ENCODE measurements at regions not wholly inside any gene's neighbourhood (a gene's known extent, or its start where the extent isn't known, plus 50 kb on each side); places are given as distances from the start of the nearest gene placed in this dataset.

- Histone ChIP-seq H3K9me2 (ENCODE audit: insufficient read depth) (no peaks in the 10 kb centered on the region), H2AFZ (ENCODE audit: low read depth, low read length, poor library complexity, severe bottlenecking) (no peak overlapping the region), H3K4me1 (ENCODE audit: control insufficient read depth in 1 of 2, insufficient read depth in 2 of 2, low read length in 2 of 2) (no peaks in the 10 kb centered on the region), H3K36me3 (ENCODE audit: control insufficient read depth in 1 of 2, insufficient read depth in 2 of 2, low read length in 2 of 2) (no peaks in the 10 kb centered on the region), H3K4me2 (ENCODE audit: low read length) (no peak overlapping the region), H3K9ac (ENCODE audit: low read length) (no peak overlapping the region), H3K27me3 (ENCODE audit: insufficient read depth, low read length) (peaks cover 22% of the 10 kb centered on the region; the same call in 1 of the 2 replicates), H3K9me3 (ENCODE audit: control insufficient read depth in 1 of 2, insufficient read depth in 1 of 2, low read depth in 1 of 2, low read length in 2 of 2) (no peaks in the 10 kb centered on the region), H3K79me2 (ENCODE audit: insufficient read depth, low read length) (no peaks in the 10 kb centered on the region), H4K20me1 (ENCODE audit: insufficient read depth) (no peaks in the 10 kb centered on the region), H3K27ac (ENCODE audit: low read depth, low read length) (no peak overlapping the region), H3K4me3 (replicated peaks in 1 of 2; ENCODE audit: low read depth in 1 of 2, low read length in 2 of 2) (no peak overlapping the region)
- CTCF ChIA-PET = no interaction called here
- intact Hi-C loops (cut with micrococcal nuclease) = no loop called here
- RAD21 ChIA-PET (ENCODE audit: low non-redundant PET in 1 of 2, low total read pairs in 2 of 2, uncharacterized antibody in 2 of 2, unreplicated experiment in 2 of 2) = no interaction called here
- no peak for ATAC-seq
- TF ChIP-seq TCF7L2 (IDR thresholded peaks at IDR 0.05; ENCODE audit: borderline replicate concordance, extremely low read depth, insufficient read depth, insufficient read length) (no peak), EZH2 (IDR thresholded peaks at IDR 0.05) (no peak), ATF3 (IDR thresholded peaks at IDR 0.05) (no peak), RAD21 (IDR thresholded peaks at IDR 0.05; ENCODE audit: low read depth) (no peak), EGR1 (IDR thresholded peaks at IDR 0.05; ENCODE audit: low read depth) (no peak), MAX (IDR thresholded peaks at IDR 0.05) (no peak), SIN3A (IDR thresholded peaks at IDR 0.05; ENCODE audit: low read depth) (no peak), CTCF (IDR thresholded peaks at IDR 0.05 in 2 of 3, conservative IDR thresholded peaks at IDR 0.05 in 1 of 3; ENCODE audit: borderline replicate concordance in 1 of 3, insufficient read depth in 1 of 3, low read depth in 2 of 3, low read length in 2 of 3) (no peak), SP1 (IDR thresholded peaks at IDR 0.05; ENCODE audit: low read depth) (no peak), REST (IDR thresholded peaks at IDR 0.05; ENCODE audit: low read depth) (no peak), ZFX (IDR thresholded peaks at IDR 0.05) (no peak), POLR2AphosphoS5 (IDR thresholded peaks at IDR 0.05; ENCODE audit: low read depth, low read length) (no peak), YY1 (IDR thresholded peaks at IDR 0.05; ENCODE audit: extremely low read depth, insufficient replicate concordance, low read depth, low read length) (no peak), ELF1 (IDR thresholded peaks at IDR 0.05; ENCODE audit: borderline replicate concordance, low read depth) (no peak), CEBPB (IDR thresholded peaks at IDR 0.05; ENCODE audit: low read depth) (no peak), JUND (IDR thresholded peaks at IDR 0.05) (no peak), CBX3 (IDR thresholded peaks at IDR 0.05; ENCODE audit: low read depth) (no peak), EZH2phosphoT487 (IDR thresholded peaks at IDR 0.05; ENCODE audit: borderline replicate concordance) (no peak)
- BruUV-seq (replicated peaks) = no TSS peak
- POLR2A ChIA-PET = no interaction called here
- no peak for DNase-seq (ENCODE audit: low read depth, low spot score)
Observed at GRCh38 chr4:181677201-181677600, 566.0 kb upstream of the TENM3 start.

Measured in HCT116 (cell line).